HepG2 (cell line): ENCODE measurements at regions not wholly inside any gene's neighbourhood (a gene's known extent, or its start where the extent isn't known, plus 50 kb on each side); places are given as distances from the start of the nearest gene placed in this dataset.

Source experiments
- ATAC-seq: fragments of 200-7000 bp; cut with Tn5 transposase; 3 replicates; pipeline ENCODE4 v1.9.1; 2020; ENCODE audit warnings: mild to moderate bottlenecking, moderate library complexity
- BruUV-seq: library from RNA; stranded (reverse); fragments of 400-500 nt; replicated peaks from 2 replicates; lab custom pipeline; 2021; lab: Mats Ljungman, UMichigan
- CTCF ChIA-PET: fragments of 300-600 bp; formaldehyde crosslinking; extraction: SDS; loops from one replicate; lab custom pipeline; 2021; ENCODE audit warnings: low total read pairs, inconsistent platforms, low intra/inter-chr PET ratio; lab: Yijun Ruan, JAX
- POLR2A ChIA-PET: fragments of 350-600 bp; sonication (Branson Sonifier 250); formaldehyde crosslinking; loops from one replicate; lab custom pipeline; 2020; ENCODE audit warnings: antibody characterized with exemption, inconsistent platforms; lab: Yijun Ruan, JAX
- DNase-seq: peaks from one replicate; pipeline ENCODE4 v3.0.0-alpha.2; 2015; ENCODE audit warnings: low spot score
- FAIRE-seq: peaks from 3 replicates; lab custom pipeline; 2011; peaks lifted over from hg19 to GRCh38; lab: Jason Lieb, UNC
- H2AFZ ChIP-seq: one replicate; pipeline ENCODE4 v1.6.1; 2011; ENCODE audit warnings: low read length, inconsistent platforms
- H3K27ac ChIP-seq: fragments of 300-600 bp; 3 replicates; pipeline ENCODE4 v1.8.0; 2011; ENCODE audit warnings: mixed run types, mild to moderate bottlenecking, mixed read lengths, low read length, inconsistent platforms; ENCODE audit not compliant: insufficient read depth; ENCODE audit errors: extremely low read length
- H3K27me3 ChIP-seq, 2 experiments: fragments of 200-600 bp in 1 of 2; 2 replicates in 1 of 2; 3 replicates in 1 of 2; pipeline versions ENCODE4 v1.6.0 to v1.8.0; 2011; ENCODE audit warnings: low read length in 2 of 2, mild to moderate bottlenecking in 2 of 2, moderate library complexity in 2 of 2, inconsistent platforms in 1 of 2; ENCODE audit not compliant: insufficient read depth in 2 of 2, control insufficient read depth in 1 of 2
- H3K36me3 ChIP-seq, 2 experiments: fragments of 200-600 bp in 1 of 2; replicated peaks in 1 of 2; 2 replicates in 1 of 2; 3 replicates in 1 of 2; pipeline versions ENCODE4 v1.5.1 to v1.8.0; 2011; ENCODE audit warnings: low read length in 2 of 2, inconsistent platforms in 1 of 2; ENCODE audit not compliant: insufficient read depth in 2 of 2, control insufficient read depth in 1 of 2
- H3K4me1 ChIP-seq: 2 replicates; pipeline ENCODE4 v1.5.1; 2012; ENCODE audit warnings: low read length, inconsistent platforms; ENCODE audit not compliant: insufficient read depth
- H3K4me2 ChIP-seq: 2 replicates; pipeline ENCODE4 v1.6.0; 2011; ENCODE audit warnings: low read depth, low read length, inconsistent platforms
- H3K4me3 ChIP-seq, 3 experiments: fragments of 200-600 bp in 1 of 3; sonication (generic), shearing (Covaris generic) in 1 of 3; replicated peaks in 1 of 3; 2 replicates each; pipeline ENCODE4 v1.5.1; 2011 to 2016; ENCODE audit warnings: low read length in 3 of 3, inconsistent platforms in 2 of 3, low read depth in 2 of 3, mild to moderate bottlenecking in 2 of 3, control low read depth in 1 of 3, mixed read lengths in 1 of 3; ENCODE audit not compliant: insufficient read depth in 1 of 3
- H3K79me2 ChIP-seq: one replicate; pipeline ENCODE4 v1.6.1; 2011; ENCODE audit warnings: low read length, inconsistent platforms; ENCODE audit not compliant: insufficient read depth
- H3K9ac ChIP-seq: 2 replicates; pipeline ENCODE4 v1.6.0; 2011; ENCODE audit warnings: mild to moderate bottlenecking, low read depth, low read length, inconsistent platforms; ENCODE audit not compliant: insufficient read depth
- H3K9me3 ChIP-seq: 2 replicates; pipeline ENCODE4 v1.5.1; 2012; ENCODE audit warnings: mild to moderate bottlenecking, low read length
- H4K20me1 ChIP-seq: 2 replicates; pipeline ENCODE4 v1.6.0; 2011; ENCODE audit warnings: inconsistent platforms, mild to moderate bottlenecking, low read length, moderate library complexity; ENCODE audit not compliant: insufficient read depth
- BHLHE40 ChIP-seq: IDR thresholded peaks from 2 replicates; pipeline ENCODE4 v1.6.1; 2011; ENCODE audit warnings: low read length, improper control_type of control experiment
- FOSL2 ChIP-seq: sonication (generic); formaldehyde crosslinking; IDR thresholded peaks from 2 replicates; pipeline ENCODE4 v1.4.0; 2020; ENCODE audit warnings: missing genetic modification reagents
- HDAC1 ChIP-seq: sonication (generic); formaldehyde crosslinking; IDR thresholded peaks from 2 replicates; pipeline ENCODE4 v1.5.1; 2020; ENCODE audit warnings: mild to moderate bottlenecking, missing genetic modification reagents
- HIC2 ChIP-seq: sonication (generic); formaldehyde crosslinking; IDR thresholded peaks from 2 replicates; pipeline ENCODE4 v1.9.0; 2022; ENCODE audit warnings: low read depth, missing genetic modification reagents
- IRF1 ChIP-seq: sonication (generic); formaldehyde crosslinking; IDR thresholded peaks from 2 replicates; pipeline ENCODE4 v1.4.0; 2020; ENCODE audit warnings: low read depth, mild to moderate bottlenecking, missing genetic modification reagents
- MAF1 ChIP-seq: sonication (generic); formaldehyde crosslinking; IDR thresholded peaks from 2 replicates; pipeline ENCODE4 v1.5.0; 2020; ENCODE audit warnings: missing genetic modification reagents, borderline replicate concordance
- MEIS2 ChIP-seq: sonication (generic); formaldehyde crosslinking; IDR thresholded peaks from 2 replicates; pipeline ENCODE4 v1.9.0; 2021; ENCODE audit warnings: mild to moderate bottlenecking, missing genetic modification reagents
- NR1H2 ChIP-seq: sonication (generic); formaldehyde crosslinking; IDR thresholded peaks from 2 replicates; pipeline ENCODE4 v1.8.1; 2022; ENCODE audit warnings: low read depth, missing genetic modification reagents, borderline replicate concordance
- PLSCR1 ChIP-seq: sonication (generic); formaldehyde crosslinking; IDR thresholded peaks from 2 replicates; pipeline ENCODE4 v1.5.0; 2020; ENCODE audit warnings: missing genetic modification reagents, mild to moderate bottlenecking, borderline replicate concordance
- SRF ChIP-seq: IDR thresholded peaks from 2 replicates; pipeline ENCODE4 v1.6.1; 2011; ENCODE audit warnings: mild to moderate bottlenecking, low read depth, low read length, moderate library complexity
- TOE1 ChIP-seq: sonication (generic); formaldehyde crosslinking; IDR thresholded peaks from 2 replicates; pipeline ENCODE4 v1.4.0; 2020; ENCODE audit warnings: mild to moderate bottlenecking, missing genetic modification reagents
- TP53 ChIP-seq: sonication (generic); formaldehyde crosslinking; conservative IDR thresholded peaks from 2 replicates; pipeline ENCODE4 v1.4.0; 2020; ENCODE audit warnings: missing genetic modification reagents
- ZBTB44 ChIP-seq: sonication (generic); formaldehyde crosslinking; IDR thresholded peaks from 2 replicates; pipeline ENCODE4 v1.4.0; 2020; ENCODE audit warnings: missing genetic modification reagents
- ZNF142 ChIP-seq: sonication (generic); formaldehyde crosslinking; IDR thresholded peaks from 2 replicates; pipeline ENCODE4 v1.4.0; 2020; ENCODE audit warnings: missing genetic modification reagents
- ZNF615 ChIP-seq: sonication (generic); formaldehyde crosslinking; IDR thresholded peaks from 2 replicates; pipeline ENCODE4 v1.5.0; 2020; ENCODE audit warnings: mild to moderate bottlenecking, missing genetic modification reagents, borderline replicate concordance
- WGBS: methylation state at CpG from one replicate; pipeline ENCODE4 v1.1.6; 2017; ENCODE audit warnings: low lambda C conversion rate; 5-methylcytosine and 5-hydroxymethylcytosine counted together
- in situ Hi-C: cut with HindIII; loops from 2 replicates; pipeline ENCODE4 v1.10.0; 2017; ENCODE audit warnings: low pct_unique_long_range_greater_than_20kb; ENCODE audit not compliant: extremely low pct_ligation_motif_present
- intact Hi-C: fragments of 100-400 bp; cut with micrococcal nuclease; formaldehyde crosslinking; loops from one replicate; pipeline ENCODE4 v1.10.0; 2022; ENCODE audit not compliant: unreplicated experiment

GRCh38 chr19:30752201-30752600 is 380.0 kb downstream of the ZNF536 start:
- in situ Hi-C loops: no loop called here
- TF ChIP-seq NR1H2 (CRISPR knock-in tag) (no peak), ZNF142 (CRISPR knock-in tag) (no peak), SRF (no peak), TP53 (no peak), FOSL2 (no peak), ZBTB44 (CRISPR knock-in tag) (no peak), MEIS2 (no peak), BHLHE40 (no peak), TOE1 (CRISPR knock-in tag) (no peak), PLSCR1 (CRISPR knock-in tag) (no peak), ZNF615 (CRISPR knock-in tag) (no peak), HDAC1 (no peak), MAF1 (CRISPR knock-in tag) (no peak), IRF1 (no peak), HIC2 (CRISPR knock-in tag) (no peak)

More at GRCh38 chr19:30752201-30752600, 380.0 kb downstream of the ZNF536 start:
- Histone ChIP-seq H3K36me3 (no peaks in the 10 kb centered on the region), H3K4me2 (no peak overlapping the region), H3K27ac (no peak overlapping the region), H3K4me3 (no peak overlapping the region), H3K79me2 (no peaks in the 10 kb centered on the region), H3K9ac (no peak overlapping the region), H3K27me3 (no peaks in the 10 kb centered on the region), H3K9me3 (peaks cover 53% of the 10 kb centered on the region), H2AFZ (no peak overlapping the region), H4K20me1 (no peaks in the 10 kb centered on the region), H3K4me1 (no peaks in the 10 kb centered on the region)
- ChIA-PET POLR2A (no interaction called here), CTCF (no interaction called here)
- ATAC-seq (no peak), FAIRE-seq (no peak), DNase-seq (no peak)
- no TSS peak for BruUV-seq
- WGBS: 0% methylated on average over 3 of the region's 6 CpGs
- intact Hi-C loops: no loop called here
